Mesenchymal stem cell (in vitro differentiated cells and primary cell): ENCODE measurements at regions not wholly inside any gene's neighbourhood (a gene's known extent, or its start where the extent isn't known, plus 50 kb on each side); places are given as distances from the start of the nearest gene placed in this dataset.
A peak's percentile ranks its signal among the peaks of the same experiment; 100 is the strongest.

ENCODE experiments used
- DNase-seq: peaks from one replicate; pipeline ENCODE4 v3.0.0-alpha.2; 2013
- H2AFZ ChIP-seq: one replicate; pipeline ENCODE4 v1.6.1; 2013; ENCODE audit warnings: low read depth, mild to moderate bottlenecking, control low read depth, inconsistent platforms, low read length, moderate library complexity
- H2AK5ac ChIP-seq: 2 replicates; pipeline ENCODE4 v1.6.1; 2013; ENCODE audit warnings: low read length, moderate library complexity, mild to moderate bottlenecking, inconsistent platforms; ENCODE audit not compliant: severe bottlenecking
- H2BK120ac ChIP-seq: one replicate; pipeline ENCODE4 v1.6.1; 2013; ENCODE audit warnings: low read depth, mild to moderate bottlenecking, inconsistent platforms, low read length, moderate library complexity
- H2BK12ac ChIP-seq, 2 experiments: one replicate each; pipeline ENCODE4 v1.6.1; 2013; ENCODE audit warnings: inconsistent platforms in 2 of 2, low read length in 2 of 2, mild to moderate bottlenecking in 2 of 2, moderate library complexity in 2 of 2, control low read depth in 1 of 2
- H2BK15ac ChIP-seq: one replicate; pipeline ENCODE4 v1.6.1; 2013; ENCODE audit warnings: mild to moderate bottlenecking, low read depth, inconsistent platforms; ENCODE audit not compliant: poor library complexity, severe bottlenecking
- H2BK5ac ChIP-seq: 2 replicates; pipeline ENCODE4 v1.6.1; 2013; ENCODE audit warnings: low read depth, mild to moderate bottlenecking, low read length, control low read depth, inconsistent platforms; ENCODE audit not compliant: poor library complexity, severe bottlenecking
- H3K14ac ChIP-seq, 2 experiments: one replicate each; pipeline ENCODE4 v1.6.1; 2013; ENCODE audit warnings: inconsistent platforms in 2 of 2, low read length in 2 of 2, control low read depth in 1 of 2, mild to moderate bottlenecking in 1 of 2, moderate library complexity in 1 of 2
- H3K18ac ChIP-seq, 2 experiments: one replicate each; pipeline ENCODE4 v1.6.1; 2013; ENCODE audit warnings: inconsistent platforms in 2 of 2, low read length in 2 of 2, control low read depth in 1 of 2, low read depth in 1 of 2, mild to moderate bottlenecking in 1 of 2
- H3K23ac ChIP-seq, 2 experiments: one replicate each; pipeline ENCODE4 v1.6.1; 2013; ENCODE audit warnings: inconsistent platforms in 2 of 2, low read length in 2 of 2, mild to moderate bottlenecking in 2 of 2, moderate library complexity in 2 of 2, control low read depth in 1 of 2
- H3K27ac ChIP-seq: 2 replicates; pipeline ENCODE4 v1.5.1; 2013; ENCODE audit warnings: mild to moderate bottlenecking, moderate library complexity, low read length, control low read depth, inconsistent platforms; ENCODE audit not compliant: poor library complexity, severe bottlenecking
- H3K27me3 ChIP-seq, 2 experiments: 2 replicates each; pipeline versions ENCODE4 v1.6.1 to v1.7.0; 2013; ENCODE audit warnings: low read length in 2 of 2, mild to moderate bottlenecking in 2 of 2, moderate library complexity in 2 of 2, control low read depth in 1 of 2, inconsistent platforms in 1 of 2; ENCODE audit not compliant: control insufficient read depth in 1 of 2, insufficient read depth in 1 of 2
- H3K36me3 ChIP-seq, 2 experiments: 2 replicates each; pipeline versions ENCODE4 v1.6.1 to v1.7.0; 2013; ENCODE audit warnings: low read length in 2 of 2, control low read depth in 1 of 2, inconsistent platforms in 1 of 2, low read depth in 1 of 2, mild to moderate bottlenecking in 1 of 2; ENCODE audit not compliant: insufficient read depth in 2 of 2, control insufficient read depth in 1 of 2
- H3K4ac ChIP-seq, 2 experiments: one replicate each; pipeline ENCODE4 v1.6.1; 2013; ENCODE audit warnings: inconsistent platforms in 2 of 2, low read length in 2 of 2, mild to moderate bottlenecking in 2 of 2, moderate library complexity in 2 of 2, control low read depth in 1 of 2, low read depth in 1 of 2
- H3K4me1 ChIP-seq: 2 replicates; pipeline ENCODE4 v1.6.1; 2013; ENCODE audit warnings: low read depth, low read length, control low read depth; ENCODE audit not compliant: control insufficient read depth, insufficient read depth
- H3K4me2 ChIP-seq: 2 replicates; pipeline ENCODE4 v1.6.1; 2013; ENCODE audit warnings: low read length, mild to moderate bottlenecking, inconsistent platforms; ENCODE audit not compliant: poor library complexity, severe bottlenecking
- H3K4me3 ChIP-seq, 2 experiments: 2 replicates each; pipeline versions ENCODE4 v1.5.1 to v1.7.0; 2013; ENCODE audit warnings: low read length in 2 of 2, mild to moderate bottlenecking in 2 of 2, control low read depth in 1 of 2, low read depth in 1 of 2; ENCODE audit not compliant: insufficient read depth in 1 of 2
- H3K79me1 ChIP-seq: replicated peaks from 2 replicates; pipeline ENCODE4 v1.6.1; 2013; ENCODE audit warnings: mild to moderate bottlenecking, control low read depth, low read length, inconsistent platforms; ENCODE audit not compliant: poor library complexity, severe bottlenecking
- H3K9ac ChIP-seq: 2 replicates; pipeline ENCODE4 v1.7.0; 2013; ENCODE audit warnings: mild to moderate bottlenecking, low read length, moderate library complexity
- H3K9me3 ChIP-seq: 2 replicates; pipeline ENCODE4 v1.7.0; 2013; ENCODE audit warnings: mild to moderate bottlenecking, low read length; ENCODE audit not compliant: control insufficient read depth
- H4K8ac ChIP-seq: one replicate; pipeline ENCODE4 v1.6.1; 2013; ENCODE audit warnings: inconsistent platforms, mild to moderate bottlenecking, low read length, moderate library complexity
- H4K91ac ChIP-seq: one replicate; pipeline ENCODE4 v1.6.1; 2013; ENCODE audit warnings: mild to moderate bottlenecking, low read length, inconsistent platforms
- WGBS: methylation state at CpG from one replicate; pipeline ENCODE4 v1.1.7; 2013; ENCODE audit warnings: mixed read lengths; 5-methylcytosine and 5-hydroxymethylcytosine counted together

- Histone ChIP-seq H4K91ac (no peak overlapping the region), H3K4me1 (no peaks in the 10 kb centered on the region), H3K14ac (no peak overlapping the region), H2BK15ac (no peak overlapping the region), H3K4me2 (no peak overlapping the region), H3K79me1 (no peaks in the 10 kb centered on the region), H3K27ac (no peak overlapping the region), H3K36me3 (no peaks in the 10 kb centered on the region), H2AK5ac (no peak overlapping the region), H2BK5ac (no peak overlapping the region), H2BK12ac (no peak overlapping the region), H4K8ac (no peak overlapping the region), H3K27me3 (no peaks in the 10 kb centered on the region), H3K23ac (no peak overlapping the region), H3K9ac (no peak overlapping the region), H3K9me3 (no peaks in the 10 kb centered on the region), H2BK120ac (no peak overlapping the region), H3K4ac (no peak overlapping the region), H3K4me3 (no peak overlapping the region), H3K18ac (no peak overlapping the region), H2AFZ (no peak overlapping the region)
- no peak for DNase-seq
- WGBS: 100% methylated on average over 3 of the region's 5 CpGs
These were observed 447.1 kb downstream of the TXNL1 start for GRCh38 chr18:56191334-56191733.

GRCh38 chr18:56189615-56190014 lies 448.8 kb downstream of the TXNL1 start:
- Histone ChIP-seq H3K4me3 (no peak overlapping the region), H3K18ac (no peak overlapping the region), H3K79me1 (no peaks in the 10 kb centered on the region), H4K91ac (no peak overlapping the region), H3K27ac (no peak overlapping the region), H3K4ac (no peak overlapping the region), H2BK12ac (no peak overlapping the region), H3K4me1 (no peaks in the 10 kb centered on the region), H2BK5ac (no peak overlapping the region), H3K4me2 (no peak overlapping the region), H2AK5ac (no peak overlapping the region), H3K9ac (no peak overlapping the region), H4K8ac (no peak overlapping the region), H3K23ac (no peak overlapping the region), H3K14ac (no peak overlapping the region), H3K27me3 (no peaks in the 10 kb centered on the region), H2BK15ac (no peak overlapping the region), H2BK120ac (no peak overlapping the region), H2AFZ (no peak overlapping the region), H3K36me3 (no peaks in the 10 kb centered on the region), H3K9me3 (no peaks in the 10 kb centered on the region)
- 97% methylated on average over 17 of the region's 20 CpGs for WGBS
- DNase-seq: no peak

- no peaks in the 10 kb centered on the region for H3K79me1 ChIP-seq
- H3K27me3 ChIP-seq: no peaks in the 10 kb centered on the region
- H2BK120ac ChIP-seq: no peak overlapping the region
- H4K91ac ChIP-seq: no peak overlapping the region
- no peak for DNase-seq
- H3K4me2 ChIP-seq: no peak overlapping the region
- no peaks in the 10 kb centered on the region for H3K36me3 ChIP-seq
- H3K9me3 ChIP-seq: no peaks in the 10 kb centered on the region
- H3K23ac ChIP-seq: peak overlapping the region in 1 of 2 experiments; percentile 32
- H3K4me3 ChIP-seq: no peak overlapping the region
- H3K18ac ChIP-seq: no peak overlapping the region
- no peak overlapping the region for H2BK15ac ChIP-seq
- H2AFZ ChIP-seq: no peak overlapping the region
- no peak overlapping the region for H4K8ac ChIP-seq
- H2BK12ac ChIP-seq: no peak overlapping the region
- WGBS: 77% methylated on average over 7 of the region's 9 CpGs
- H2BK5ac ChIP-seq: no peak overlapping the region
- H3K9ac ChIP-seq: no peak overlapping the region
- no peak overlapping the region for H3K14ac ChIP-seq
- H3K4ac ChIP-seq: no peak overlapping the region
- H2AK5ac ChIP-seq: no peak overlapping the region
- no peaks in the 10 kb centered on the region for H3K4me1 ChIP-seq
- no peak overlapping the region for H3K27ac ChIP-seq
These were observed 449.7 kb downstream of the TXNL1 start for GRCh38 chr18:56188529-56189275.

GRCh38 chr18:56186319-56186718 lies 452.1 kb downstream of the TXNL1 start:
- Histone ChIP-seq H3K4me2 (no peak overlapping the region), H3K18ac (no peak overlapping the region), H3K27me3 (no peaks in the 10 kb centered on the region), H4K91ac (no peak overlapping the region), H4K8ac (no peak overlapping the region), H3K4me1 (no peaks in the 10 kb centered on the region), H2AK5ac (no peak overlapping the region), H2BK120ac (no peak overlapping the region), H3K9ac (no peak overlapping the region), H3K23ac (no peak overlapping the region), H3K4me3 (no peak overlapping the region), H3K27ac (no peak overlapping the region), H3K9me3 (no peaks in the 10 kb centered on the region), H2BK5ac (no peak overlapping the region), H3K79me1 (no peaks in the 10 kb centered on the region), H3K4ac (no peak overlapping the region), H2BK12ac (no peak overlapping the region), H2BK15ac (no peak overlapping the region), H2AFZ (no peak overlapping the region), H3K36me3 (no peaks in the 10 kb centered on the region), H3K14ac (no peak overlapping the region)
- DNase-seq: no peak
- WGBS: 100% methylated on average over 1 of the region's 2 CpGs
